Activated effector memory CD4-positive, alpha-beta T cell treated with Interleukin-2 at 50 U/mL for 16 hours (primary cell): ENCODE measurements at regions not wholly inside any gene's neighbourhood (a gene's known extent, or its start where the extent isn't known, plus 50 kb on each side); places are given as distances from the start of the nearest gene placed in this dataset.

Experiments used
- DNase-seq: peaks from one replicate; pipeline ENCODE4 v3.0.0-alpha.2; 2020

DNA sequence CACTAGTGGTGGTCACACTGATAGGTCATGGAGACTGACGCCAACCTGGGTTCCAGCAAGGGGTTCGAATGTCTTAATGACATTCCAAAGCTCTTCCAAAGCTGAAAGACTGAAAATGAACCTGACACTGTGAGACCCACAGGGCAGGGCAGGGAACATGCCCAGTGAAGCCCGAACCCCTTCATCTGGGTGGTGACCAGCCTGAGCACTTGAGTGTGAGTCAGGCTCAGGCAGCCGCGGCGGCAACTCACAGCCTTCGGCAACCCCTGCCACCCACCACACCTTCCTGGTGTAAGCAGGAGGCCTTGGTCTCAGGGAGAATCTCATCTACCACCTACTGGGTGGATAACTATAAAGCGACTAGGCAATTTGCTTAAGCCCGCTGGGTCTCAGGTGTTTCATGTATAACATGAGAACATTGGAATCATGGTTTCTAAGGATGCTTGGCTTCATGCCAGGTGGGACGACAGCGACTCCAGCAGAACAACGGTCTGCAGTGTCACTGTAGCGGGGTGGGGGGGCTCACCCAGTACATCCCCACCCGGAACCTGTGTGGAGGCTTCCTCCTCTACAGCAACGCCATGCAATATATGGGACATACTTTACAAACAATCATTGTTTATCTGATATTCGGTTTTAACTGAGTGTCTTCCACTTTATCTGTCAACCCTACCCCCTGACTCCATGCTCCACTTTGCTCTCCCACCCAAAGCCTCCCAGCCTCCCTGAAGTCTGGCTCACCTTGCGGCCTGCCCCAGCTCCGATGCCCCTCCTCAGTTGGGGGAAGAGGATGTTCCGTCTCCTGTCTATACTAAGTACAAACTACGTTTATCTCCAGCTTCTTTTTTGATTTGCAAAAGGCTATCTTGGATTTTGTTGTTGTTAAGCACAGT lies 125.0 kb upstream of the MEF2A start:
- DNase-seq, result no peak

DNA sequence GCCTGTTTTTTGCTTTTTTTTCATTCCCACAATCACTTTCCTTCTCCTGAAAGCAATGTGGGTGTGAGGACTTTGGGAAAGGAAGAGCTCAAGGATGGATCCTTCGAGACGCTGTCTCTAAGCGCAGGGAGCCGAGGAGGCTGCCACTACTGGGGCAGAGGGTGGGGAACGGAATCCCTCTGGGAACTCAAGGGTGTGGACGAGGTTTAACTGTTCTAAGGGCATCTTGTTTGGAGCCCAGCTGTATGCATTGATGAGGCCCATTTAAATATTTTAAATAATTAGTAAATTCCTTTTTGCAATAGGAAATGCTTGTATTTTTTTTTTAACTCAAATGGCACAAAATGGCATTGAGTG lies 124.4 kb upstream of the MEF2A start:
- DNase-seq, result no peak

DNA sequence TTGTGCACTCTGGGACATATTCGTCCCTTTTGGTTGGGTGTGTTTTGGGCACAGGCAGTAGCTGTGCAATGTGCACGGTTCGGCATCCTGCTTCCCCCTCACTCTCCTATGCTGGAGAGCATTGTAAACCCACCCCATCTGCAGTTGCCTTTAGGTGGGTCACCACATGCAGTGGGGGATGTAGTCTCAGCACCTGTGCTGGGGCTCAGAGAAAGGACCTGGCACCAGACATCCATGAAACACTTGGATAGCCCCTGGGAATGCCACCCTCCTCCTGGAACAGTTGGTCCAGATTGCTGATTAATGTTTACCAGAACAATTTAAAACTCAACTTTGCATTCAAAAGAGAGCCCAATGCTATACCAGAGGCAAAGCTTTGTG lies 123.9 kb upstream of the MEF2A start:
- no peak for DNase-seq

DNA sequence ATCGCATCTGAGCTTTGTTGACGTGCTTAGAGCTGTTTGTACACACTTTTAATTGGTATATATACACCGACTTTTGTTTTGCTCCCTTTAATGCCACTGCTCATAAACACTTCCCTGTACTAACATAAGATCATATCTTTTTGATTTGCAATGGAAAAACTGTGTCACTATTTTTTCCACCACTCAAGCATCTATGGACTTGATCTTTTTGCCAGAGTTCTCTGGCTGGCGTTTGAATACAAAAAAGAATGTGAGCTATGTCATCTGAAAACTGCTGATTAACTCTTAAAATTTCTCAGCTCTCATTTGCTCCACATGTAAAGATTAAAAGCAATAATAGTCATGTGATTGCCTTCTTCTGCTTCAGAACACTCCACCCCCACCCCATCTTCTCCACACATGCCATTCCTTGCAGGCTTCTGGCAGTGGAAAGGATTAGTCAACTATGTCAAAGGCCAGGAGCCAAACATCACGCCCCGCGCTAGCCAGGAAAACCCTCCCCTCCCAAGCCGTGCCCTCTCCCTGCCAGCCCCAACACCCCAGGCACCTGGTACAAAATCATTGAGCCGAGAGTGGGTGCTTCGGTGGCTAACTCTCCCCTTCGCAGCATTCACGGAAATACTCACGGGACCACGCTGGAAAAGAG lies 123.4 kb upstream of the MEF2A start:
- no peak for DNase-seq

DNA sequence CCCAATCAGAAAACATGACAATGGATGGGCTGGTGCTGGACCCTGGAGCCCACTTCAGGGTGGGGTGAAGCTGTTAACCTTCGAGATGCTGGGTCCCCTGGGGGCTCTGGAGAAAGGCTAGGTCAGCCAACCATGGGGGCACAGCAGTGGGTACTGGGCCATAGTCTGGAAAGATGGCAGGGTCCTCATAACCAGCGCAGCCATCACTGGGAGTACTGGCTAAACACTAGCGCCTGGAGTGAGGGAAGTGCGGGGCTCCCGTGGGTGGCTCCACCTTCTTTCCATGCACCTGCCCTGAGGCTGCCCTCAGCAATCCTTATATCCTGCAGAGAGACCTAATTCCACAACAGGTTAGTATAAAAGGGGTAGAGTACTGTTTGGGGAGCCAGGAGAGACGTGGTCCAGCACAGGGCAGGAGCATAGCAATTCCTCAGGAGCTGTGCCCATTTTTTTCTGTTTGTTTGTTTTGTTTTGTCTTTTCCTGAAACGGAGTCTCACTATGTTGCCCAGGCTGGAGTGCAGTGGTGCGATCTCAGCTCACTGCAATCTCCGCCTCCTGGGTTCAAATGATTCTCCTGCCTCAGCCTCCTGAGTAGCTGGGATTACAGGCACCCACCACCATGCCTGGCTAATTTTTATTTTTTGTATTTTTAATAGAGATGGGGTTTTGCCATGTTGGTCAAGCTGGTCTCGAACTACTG lies 122.6 kb upstream of the MEF2A start:
- no peak for DNase-seq

DNA sequence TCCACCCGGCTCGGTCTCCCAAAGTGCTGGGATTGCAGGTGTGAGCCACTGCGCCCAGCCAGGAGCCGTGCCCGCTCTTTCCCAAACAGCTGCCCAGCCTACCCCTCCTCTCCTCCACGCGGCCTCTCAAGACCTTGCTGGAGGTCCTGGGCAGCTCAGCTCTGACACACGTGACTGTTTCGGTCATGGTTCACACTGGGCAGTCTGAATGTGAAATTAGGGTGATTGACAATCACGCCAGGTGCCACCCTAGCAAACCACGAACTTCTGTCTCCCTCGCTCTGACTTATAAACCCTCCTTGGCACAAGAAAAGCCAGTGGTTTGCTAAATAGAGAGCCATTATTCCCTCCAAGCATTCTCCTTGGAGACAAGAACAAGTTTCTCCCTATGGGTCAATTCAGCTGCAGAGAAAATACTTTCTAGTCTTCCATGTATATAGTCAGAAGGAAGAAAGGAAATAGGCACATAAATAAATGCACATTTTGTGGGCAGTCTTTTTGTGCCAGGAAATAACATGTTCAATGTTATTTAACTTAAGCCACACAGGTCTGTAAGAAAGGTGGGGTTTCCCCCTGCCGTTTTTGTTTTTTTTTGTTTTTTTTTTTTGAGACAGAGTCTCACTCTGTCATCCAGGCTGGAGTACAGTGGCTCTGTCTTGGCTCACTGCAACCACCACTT lies 121.9 kb upstream of the MEF2A start:
- no peak for DNase-seq

DNA sequence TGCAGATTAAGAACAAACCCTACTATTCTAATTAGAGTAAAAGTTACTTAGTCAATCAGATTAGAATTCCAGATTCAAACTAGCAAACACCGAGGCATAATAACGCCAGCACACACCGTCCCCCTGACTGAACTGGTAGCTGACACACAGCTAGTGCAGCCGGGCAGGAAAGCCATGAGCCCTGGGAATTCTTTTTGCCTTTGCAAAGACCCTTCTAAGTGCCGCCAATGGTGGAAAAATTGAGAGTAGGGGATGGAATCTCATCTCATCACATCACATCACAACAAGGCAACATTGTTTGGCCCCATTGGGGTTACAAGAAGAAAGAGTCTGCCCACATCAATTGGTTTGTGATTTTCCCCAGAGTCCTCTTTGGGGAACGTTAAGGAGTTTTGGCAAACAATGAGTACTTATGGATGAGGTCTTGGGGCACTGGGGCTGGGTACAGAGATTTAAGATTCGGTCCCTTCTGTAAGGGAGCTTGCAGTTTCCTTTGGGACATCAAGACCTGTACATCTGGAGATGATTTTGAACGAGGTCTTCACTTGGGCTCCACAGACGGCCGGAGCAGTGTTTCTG lies 120.4 kb upstream of the MEF2A start:
- DNase-seq, result no peak

DNA sequence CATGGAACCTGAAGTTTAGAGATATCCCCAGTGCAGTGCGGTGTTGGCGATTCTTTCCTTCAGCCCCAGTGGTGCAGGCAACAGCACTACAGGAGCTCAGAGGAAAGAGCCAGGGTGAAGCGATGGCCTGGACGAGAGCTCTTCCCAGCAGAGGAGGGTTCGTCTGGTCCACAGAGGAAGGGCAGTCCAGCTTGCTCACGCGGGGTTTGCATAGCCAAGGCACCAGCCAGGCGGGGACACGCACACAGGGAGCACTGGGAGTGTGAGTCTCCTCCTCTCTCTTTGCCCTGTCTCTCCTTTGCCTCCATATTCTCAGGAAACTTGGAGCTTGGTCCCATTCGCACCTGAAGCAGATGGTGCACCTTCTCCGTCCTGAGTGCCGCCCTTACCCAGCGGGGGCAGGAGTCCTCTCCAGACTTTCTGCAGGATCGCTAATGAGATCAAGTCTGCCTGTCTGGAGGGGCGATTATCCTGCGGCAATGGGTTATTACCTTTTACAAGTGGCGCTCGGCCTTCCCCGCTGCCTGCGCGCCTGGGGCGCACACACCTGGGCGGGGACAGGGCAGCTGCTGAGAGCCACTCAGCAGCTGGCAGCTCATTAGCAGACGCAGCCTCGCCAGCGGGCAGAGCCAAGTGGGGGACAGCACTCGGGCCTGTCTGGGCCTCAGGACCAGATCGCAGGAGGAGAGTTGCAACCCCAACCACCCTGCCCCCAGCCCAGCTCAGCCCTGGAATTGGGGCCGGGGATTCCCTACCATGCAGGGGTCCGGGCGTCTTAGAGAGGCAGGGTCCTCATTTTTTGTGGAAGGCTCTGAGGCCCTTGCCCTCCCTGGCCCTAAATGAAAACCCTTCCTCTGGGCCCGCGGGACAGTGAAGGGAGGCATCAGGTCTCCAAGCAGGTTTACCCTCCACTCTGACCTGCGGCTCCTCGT lies 119.0 kb upstream of the MEF2A start:
- DNase-seq, result no peak

DNA sequence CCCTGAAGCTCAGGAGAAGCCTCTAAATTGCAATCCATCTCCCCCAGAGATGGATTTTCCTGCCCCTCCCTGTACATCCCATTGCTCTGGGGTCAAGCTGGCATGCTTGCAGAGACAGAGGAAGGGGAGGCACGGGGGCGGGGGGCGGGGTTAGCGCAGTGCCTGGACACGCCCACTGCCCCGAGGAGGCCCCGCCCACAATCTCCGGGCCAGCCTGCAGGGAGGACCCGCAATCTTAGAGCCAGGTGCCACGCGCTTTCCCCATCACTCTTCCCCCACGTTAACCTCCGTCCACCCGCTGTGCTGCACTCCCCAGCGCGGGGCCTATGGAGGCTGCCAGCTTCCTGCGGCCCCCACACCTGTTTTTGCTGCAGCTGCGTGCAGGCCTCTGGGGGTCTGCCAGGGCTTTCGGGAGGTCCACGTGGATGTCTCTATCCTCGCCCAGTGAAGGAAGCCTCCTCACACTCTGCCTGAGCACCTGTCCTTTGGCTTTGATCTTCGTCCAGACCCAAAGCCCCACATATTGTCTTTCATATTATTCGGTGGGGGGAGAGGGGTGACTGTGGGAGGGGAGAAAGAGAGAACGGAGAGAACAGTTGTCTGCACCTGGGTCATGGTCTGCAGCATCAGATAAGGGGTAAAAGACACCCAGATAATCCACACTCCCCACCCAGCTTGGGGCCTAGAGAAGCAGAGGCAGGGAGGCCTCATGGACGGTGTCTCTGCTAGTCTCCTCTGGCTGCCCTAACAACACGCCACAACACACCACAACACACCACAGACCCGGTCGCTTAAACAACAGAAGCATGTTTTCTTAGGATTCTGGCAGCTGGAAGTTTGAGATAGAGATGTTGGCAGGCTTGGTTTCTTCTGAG lies 118.0 kb upstream of the MEF2A start:
- no peak for DNase-seq

DNA sequence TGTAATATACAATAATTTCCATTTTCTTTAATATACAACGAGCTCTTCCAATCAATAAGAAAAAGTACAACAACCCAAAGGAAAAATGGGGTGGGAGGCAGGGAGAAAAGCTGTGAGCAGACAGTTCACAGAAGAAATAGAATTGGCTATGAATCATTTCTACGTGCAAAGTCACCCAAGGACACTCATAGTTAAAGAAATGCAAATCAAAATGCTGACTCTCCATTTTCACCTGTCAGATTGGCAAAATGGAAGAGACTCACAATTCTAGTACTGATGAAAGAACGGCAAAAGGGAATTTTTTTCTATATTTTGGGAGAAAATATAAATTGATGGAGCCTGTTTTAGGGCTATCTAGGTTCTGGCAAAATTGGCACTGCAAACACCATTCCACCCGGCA lies 116.3 kb upstream of the MEF2A start:
- no peak for DNase-seq

DNA sequence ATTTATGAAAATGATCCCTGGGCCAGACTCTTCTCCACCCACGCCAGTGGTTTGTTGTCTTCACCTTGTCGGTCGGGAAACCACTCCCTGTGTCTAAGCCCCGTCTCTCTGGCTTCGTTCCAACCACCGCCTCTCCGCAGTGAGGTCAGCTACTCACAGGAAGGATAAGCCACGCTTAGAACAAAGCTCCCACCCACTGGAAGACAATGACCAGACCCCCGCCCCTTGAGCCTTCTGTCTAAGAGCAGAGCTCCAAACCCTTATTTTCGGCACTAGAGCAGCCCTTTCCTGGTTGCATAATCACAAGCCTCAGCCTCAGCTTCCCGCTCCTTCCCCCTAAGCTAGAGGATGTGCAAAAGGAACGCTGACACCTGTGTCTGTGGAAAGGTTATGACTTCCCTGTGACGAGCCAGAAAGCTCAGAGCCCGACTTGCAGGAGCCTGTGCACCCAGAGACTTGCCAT lies 114.9 kb upstream of the MEF2A start:
- DNase-seq, result peak; percentile 55

DNA sequence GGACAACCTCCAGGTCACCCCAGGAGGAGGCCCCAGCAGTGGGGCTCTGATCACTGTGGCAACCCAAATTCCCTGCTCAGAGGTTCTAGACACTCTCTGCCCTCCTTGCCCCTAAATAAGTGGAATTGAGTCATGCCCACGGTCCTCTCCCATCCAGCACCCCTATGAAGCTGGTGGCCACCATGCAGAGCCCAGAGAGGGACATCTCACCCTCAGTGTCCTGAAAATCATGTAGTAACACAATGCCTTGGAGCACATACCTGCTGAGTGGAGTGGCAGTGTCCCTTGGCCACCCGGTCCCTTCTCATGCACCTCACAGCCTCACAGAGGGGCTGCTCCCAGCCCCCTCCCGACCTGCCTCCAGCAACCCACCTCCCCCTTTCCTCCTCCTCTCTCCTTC lies 114.3 kb upstream of the MEF2A start:
- no peak for DNase-seq

DNA sequence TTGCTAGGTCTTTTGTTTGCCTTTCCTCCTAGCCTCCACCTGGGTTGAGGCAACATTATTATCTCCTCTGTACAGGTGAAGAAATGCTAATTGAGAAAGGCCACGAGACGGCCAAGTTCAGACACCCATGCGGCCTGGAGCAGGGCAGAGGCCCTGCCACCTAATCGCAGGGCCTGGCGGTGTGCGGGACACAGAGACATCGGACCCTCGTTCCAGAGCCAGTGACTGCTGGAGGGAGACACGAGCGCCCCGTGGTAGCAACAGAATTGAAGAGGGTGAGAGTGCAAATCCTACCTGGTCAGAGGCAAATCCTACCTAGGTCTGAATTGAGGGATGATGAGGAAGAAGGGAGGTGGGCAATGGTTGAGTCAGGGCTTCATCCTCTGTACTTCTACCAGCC lies 113.8 kb upstream of the MEF2A start:
- DNase-seq, result no peak

DNA sequence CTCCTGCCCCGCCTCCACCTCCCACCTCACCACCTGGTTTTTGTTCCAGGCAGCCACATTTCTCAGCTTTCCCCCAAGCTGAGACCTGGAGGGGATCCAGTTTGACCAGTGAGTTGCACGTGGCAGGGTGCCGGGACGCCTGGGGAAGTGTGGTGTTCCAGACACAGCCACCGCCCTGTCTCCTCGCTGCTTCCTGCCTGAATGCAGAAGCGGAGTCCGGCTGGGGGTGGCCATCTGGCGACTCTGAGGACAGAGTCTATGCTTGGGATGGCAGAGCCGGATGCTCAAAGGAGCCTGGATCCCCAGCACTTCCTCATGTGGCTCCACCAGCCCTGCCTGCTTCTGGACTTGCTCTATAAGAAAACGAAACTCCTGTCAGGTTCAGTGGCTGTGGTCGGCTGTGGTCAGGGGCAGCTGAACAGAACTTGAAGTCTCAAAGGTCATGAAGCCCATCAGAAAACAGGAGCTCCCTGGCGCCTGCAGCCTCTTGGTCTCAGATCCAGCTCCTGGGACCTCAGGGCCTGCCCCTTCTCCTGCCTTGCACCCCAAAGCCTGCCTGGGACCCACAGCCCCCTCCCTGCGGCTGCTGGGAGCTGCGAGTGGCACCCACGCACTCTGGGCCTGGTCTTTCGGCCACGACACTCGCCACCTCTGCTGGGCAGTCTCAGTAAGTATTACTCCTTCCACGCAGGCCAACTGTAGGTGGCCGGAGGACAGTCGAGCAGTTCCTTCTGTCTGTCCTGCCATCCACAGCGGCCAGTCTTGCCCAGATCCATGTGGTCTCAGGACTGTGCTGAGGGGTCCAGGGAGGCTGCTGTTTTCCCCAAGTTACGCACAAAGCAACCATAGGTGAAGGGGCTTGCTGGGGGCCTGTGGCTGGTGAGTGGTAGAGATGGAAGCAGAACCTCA lies 112.8 kb upstream of the MEF2A start:
- no peak for DNase-seq

DNA sequence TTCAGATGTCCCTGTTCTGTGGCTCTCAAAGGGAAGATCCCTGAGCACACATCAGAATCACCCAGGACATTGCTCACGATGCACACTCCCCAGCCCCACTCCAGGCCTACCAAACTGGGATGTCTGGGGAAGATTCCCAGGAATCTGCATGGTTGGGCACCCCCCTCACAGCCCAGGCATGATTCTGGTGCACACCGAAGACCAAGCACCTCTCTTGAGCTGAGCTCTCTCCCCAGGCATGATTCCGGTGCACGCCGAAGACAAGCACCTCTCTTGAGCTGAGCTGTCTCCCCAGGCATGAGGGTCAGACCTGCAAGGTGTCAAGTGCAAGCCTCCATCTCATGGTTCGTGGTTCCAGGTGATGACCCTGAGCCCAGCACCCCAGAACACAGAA lies 112.2 kb upstream of the MEF2A start:
- no peak for DNase-seq

DNA sequence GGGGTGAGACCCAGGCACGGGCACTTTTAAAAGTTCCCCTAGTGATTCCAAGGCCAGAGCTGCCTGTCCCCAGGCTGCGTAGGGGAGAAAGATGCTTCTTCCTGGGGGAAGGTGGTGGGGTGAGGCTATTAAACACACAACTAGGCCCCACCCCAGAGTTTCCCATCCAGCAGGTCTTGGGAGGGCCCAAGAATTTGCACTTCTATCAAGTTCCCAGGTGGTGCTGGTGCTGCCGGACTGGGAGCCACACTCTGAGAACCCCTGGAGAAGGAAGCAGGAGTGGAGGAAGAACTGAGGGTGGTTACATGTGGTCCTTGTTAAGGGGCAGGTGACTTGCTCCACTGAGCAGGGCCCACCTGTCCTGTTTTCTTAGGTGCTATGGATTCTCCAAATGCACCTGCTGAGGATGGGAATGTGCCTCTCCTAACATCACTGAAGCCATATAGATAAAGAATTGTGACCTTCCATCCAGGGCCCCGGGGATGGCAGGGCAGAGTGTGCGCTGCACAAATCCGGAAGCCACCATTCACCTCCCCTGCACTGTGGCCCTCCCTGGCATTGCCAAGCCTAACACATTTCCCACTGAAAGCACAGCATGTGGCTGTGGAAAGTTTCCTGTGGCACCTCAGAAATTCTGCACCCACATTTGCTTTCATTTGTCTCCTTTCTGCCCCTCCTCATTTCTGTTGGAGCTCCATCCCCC lies 111.5 kb upstream of the MEF2A start:
- DNase-seq, result no peak

DNA sequence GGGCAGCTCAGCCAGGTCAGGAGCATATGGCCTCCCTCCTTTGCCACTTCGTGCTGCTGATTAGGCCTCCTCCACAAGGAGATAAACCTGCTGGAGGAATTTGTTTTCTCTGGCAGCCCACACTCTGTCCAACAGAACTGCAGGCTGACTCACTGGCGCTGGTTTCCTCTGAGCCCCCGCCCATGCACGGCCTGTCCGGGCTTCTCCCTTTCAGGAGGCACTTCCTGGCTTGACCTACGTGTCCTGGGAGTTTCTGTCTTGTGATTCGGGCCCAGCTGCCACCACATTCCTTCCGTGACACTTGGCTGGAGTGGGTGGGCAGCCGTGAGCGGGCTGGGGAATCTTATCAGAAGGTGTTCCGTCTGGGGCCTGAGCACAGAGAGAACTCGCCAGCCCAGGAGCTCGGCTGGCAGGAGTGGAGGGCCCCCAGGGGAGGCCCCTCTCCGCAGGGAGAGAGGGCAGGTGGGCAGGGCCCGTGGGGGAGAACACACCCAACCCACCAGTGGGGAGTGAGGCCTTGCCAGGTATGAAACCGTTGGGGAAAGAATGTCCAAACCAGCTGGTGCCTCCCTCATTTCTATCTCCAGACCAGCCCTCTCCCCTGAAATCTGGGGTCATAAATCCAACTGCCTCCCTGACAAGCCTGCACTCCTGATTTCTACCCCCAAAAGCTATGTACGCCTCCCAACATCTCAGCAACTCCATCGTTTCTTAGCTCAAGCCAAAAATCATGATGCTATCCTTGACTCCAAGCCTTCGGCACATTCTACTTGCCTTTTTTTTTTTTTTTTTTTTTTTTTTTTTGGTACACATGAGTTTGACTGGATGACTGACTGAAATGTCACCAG lies 110.6 kb upstream of the MEF2A start:
- DNase-seq, result no peak

DNA sequence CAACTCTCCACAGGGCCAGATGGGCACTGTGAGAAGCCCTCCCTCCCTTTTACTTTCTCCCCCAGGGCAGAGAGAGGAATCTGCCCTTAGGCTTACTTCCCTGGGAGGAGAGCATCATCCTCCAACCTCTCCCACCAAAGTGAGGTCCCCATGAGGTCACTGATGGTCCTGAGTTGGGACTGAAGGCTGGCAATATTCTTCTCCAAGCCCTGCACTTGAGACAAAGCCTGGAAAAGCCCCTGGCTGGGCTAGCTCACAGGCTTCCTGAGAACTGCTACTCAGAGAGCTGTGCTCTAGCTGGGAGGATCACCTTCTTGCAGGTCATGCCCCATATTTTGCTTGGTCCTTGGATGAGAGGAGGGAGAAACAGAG lies 110.0 kb upstream of the MEF2A start:
- no peak for DNase-seq
